ENCODE measurements at regions not wholly inside any gene's neighbourhood (a gene's known extent, or its start where the extent isn't known, plus 50 kb on each side); places are given as distances from the start of the nearest gene placed in this dataset.

DNA sequence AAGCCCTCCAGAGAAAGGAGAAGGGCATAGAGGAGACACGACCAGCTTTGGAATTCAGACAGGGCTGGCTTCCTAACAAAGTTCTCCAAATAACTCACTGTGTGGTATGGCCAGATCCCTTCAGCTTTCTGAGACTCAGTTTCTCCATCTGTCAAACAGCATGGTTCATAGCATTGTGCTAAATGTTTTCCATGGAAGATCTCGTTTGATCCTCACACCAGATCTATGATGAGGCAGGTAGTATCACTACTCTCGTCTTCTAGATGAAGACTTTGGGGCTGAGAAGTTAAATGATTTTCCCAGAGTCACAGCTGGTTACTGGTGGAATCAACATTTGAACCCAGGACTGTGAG is 507.3 kb downstream of the HAPSTR1 start:
- TF ChIP-seq, protein P1, sequence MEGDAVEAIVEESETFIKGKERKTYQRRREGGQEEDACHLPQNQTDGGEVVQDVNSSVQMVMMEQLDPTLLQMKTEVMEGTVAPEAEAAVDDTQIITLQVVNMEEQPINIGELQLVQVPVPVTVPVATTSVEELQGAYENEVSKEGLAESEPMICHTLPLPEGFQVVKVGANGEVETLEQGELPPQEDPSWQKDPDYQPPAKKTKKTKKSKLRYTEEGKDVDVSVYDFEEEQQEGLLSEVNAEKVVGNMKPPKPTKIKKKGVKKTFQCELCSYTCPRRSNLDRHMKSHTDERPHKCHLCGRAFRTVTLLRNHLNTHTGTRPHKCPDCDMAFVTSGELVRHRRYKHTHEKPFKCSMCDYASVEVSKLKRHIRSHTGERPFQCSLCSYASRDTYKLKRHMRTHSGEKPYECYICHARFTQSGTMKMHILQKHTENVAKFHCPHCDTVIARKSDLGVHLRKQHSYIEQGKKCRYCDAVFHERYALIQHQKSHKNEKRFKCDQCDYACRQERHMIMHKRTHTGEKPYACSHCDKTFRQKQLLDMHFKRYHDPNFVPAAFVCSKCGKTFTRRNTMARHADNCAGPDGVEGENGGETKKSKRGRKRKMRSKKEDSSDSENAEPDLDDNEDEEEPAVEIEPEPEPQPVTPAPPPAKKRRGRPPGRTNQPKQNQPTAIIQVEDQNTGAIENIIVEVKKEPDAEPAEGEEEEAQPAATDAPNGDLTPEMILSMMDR (IDR thresholded peaks at IDR 0.05) = no peak
- TF ChIP-seq POLR2AphosphoS5 (IDR thresholded peaks at IDR 0.05; ENCODE audit: low read depth, low read length) = no peak
- TF ChIP-seq, protein P2, sequence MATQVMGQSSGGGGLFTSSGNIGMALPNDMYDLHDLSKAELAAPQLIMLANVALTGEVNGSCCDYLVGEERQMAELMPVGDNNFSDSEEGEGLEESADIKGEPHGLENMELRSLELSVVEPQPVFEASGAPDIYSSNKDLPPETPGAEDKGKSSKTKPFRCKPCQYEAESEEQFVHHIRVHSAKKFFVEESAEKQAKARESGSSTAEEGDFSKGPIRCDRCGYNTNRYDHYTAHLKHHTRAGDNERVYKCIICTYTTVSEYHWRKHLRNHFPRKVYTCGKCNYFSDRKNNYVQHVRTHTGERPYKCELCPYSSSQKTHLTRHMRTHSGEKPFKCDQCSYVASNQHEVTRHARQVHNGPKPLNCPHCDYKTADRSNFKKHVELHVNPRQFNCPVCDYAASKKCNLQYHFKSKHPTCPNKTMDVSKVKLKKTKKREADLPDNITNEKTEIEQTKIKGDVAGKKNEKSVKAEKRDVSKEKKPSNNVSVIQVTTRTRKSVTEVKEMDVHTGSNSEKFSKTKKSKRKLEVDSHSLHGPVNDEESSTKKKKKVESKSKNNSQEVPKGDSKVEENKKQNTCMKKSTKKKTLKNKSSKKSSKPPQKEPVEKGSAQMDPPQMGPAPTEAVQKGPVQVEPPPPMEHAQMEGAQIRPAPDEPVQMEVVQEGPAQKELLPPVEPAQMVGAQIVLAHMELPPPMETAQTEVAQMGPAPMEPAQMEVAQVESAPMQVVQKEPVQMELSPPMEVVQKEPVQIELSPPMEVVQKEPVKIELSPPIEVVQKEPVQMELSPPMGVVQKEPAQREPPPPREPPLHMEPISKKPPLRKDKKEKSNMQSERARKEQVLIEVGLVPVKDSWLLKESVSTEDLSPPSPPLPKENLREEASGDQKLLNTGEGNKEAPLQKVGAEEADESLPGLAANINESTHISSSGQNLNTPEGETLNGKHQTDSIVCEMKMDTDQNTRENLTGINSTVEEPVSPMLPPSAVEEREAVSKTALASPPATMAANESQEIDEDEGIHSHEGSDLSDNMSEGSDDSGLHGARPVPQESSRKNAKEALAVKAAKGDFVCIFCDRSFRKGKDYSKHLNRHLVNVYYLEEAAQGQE (IDR thresholded peaks at IDR 0.05; ENCODE audit: insufficient read depth in 1 of 2, low read depth in 2 of 2, low read length in 1 of 2) = no peak
